Panc1 (cell line): ENCODE measurements at regions not wholly inside any gene's neighbourhood (a gene's known extent, or its start where the extent isn't known, plus 50 kb on each side); places are given as distances from the start of the nearest gene placed in this dataset.
"Not testable (repeated sequence)": the region's sequence is repeated elsewhere in the genome, so short reads cannot be mapped to it uniquely, and the experiment has no call there.

ENCODE experiments used
- ATAC-seq: fragments of 200-7000 bp; cut with Tn5 transposase; 2 replicates; pipeline ENCODE4 v1.9.1; 2020; ENCODE audit warnings: mild to moderate bottlenecking, moderate library complexity
- BruUV-seq: library from RNA; stranded (reverse); fragments of 400-500 nt; replicated peaks from 2 replicates; lab custom pipeline; 2021; lab: Mats Ljungman, UMichigan
- CTCF ChIA-PET: fragments of 300-600 bp; sonication (Branson Sonifier 250); formaldehyde crosslinking; loops from one replicate; lab custom pipeline; 2022; ENCODE audit warnings: antibody characterized with exemption; lab: Charles Lee
- POLR2A ChIA-PET: fragments of 300-600 bp; sonication (Branson Sonifier 250); formaldehyde crosslinking; loops from one replicate; lab custom pipeline; 2022; ENCODE audit warnings: antibody characterized with exemption; lab: Charles Lee
- DNase-seq: peaks from one replicate; pipeline ENCODE4 v3.0.0-alpha.2; 2010; ENCODE audit warnings: low read depth, low spot score
- H3K27ac ChIP-seq: 2 replicates; pipeline ENCODE4 v1.5.1; 2011; ENCODE audit warnings: mild to moderate bottlenecking, low read length, inconsistent platforms
- H3K27me3 ChIP-seq: fragments of 200-500 bp; sonication (Bioruptor generic); 2 replicates; pipeline ENCODE4 v1.6.0; 2014; ENCODE audit warnings: low read length, inconsistent platforms; ENCODE audit not compliant: control insufficient read depth, insufficient read depth
- H3K36me3 ChIP-seq: fragments of 200-500 bp; sonication (Bioruptor generic); 2 replicates; pipeline ENCODE4 v1.5.1; 2014; ENCODE audit warnings: inconsistent platforms, mild to moderate bottlenecking, low read length, moderate library complexity; ENCODE audit not compliant: control insufficient read depth, insufficient read depth
- H3K4me1 ChIP-seq: 2 replicates; pipeline ENCODE4 v1.5.1; 2011; ENCODE audit warnings: inconsistent platforms, mild to moderate bottlenecking, low read length, moderate library complexity; ENCODE audit not compliant: control insufficient read depth, insufficient read depth
- H3K4me3 ChIP-seq, 2 experiments: 2 replicates each; pipeline ENCODE4 v1.5.1; 2011 to 2012; ENCODE audit warnings: low read depth in 2 of 2, low read length in 2 of 2, mild to moderate bottlenecking in 2 of 2, inconsistent platforms in 1 of 2, moderate library complexity in 1 of 2
- H3K9me3 ChIP-seq: fragments of 200-500 bp; sonication (Bioruptor generic); 2 replicates; pipeline ENCODE4 v1.5.1; 2014; ENCODE audit warnings: low read depth, mild to moderate bottlenecking, inconsistent platforms, low read length, moderate library complexity; ENCODE audit not compliant: control insufficient read depth, insufficient read depth
- CTCF ChIP-seq: fragments of 450-650 bp; IDR thresholded peaks from 2 replicates; pipeline ENCODE4 v1.5.1; 2017; ENCODE audit warnings: mild to moderate bottlenecking
- POLR2AphosphoS5 ChIP-seq: IDR thresholded peaks from 2 replicates; pipeline ENCODE4 v1.6.1; 2012; ENCODE audit warnings: mild to moderate bottlenecking, low read depth, low read length, moderate library complexity
- REST ChIP-seq, 2 experiments: IDR thresholded peaks; 2 replicates each; pipeline ENCODE4 v1.6.1; 2011 to 2012; ENCODE audit warnings: low read depth in 2 of 2, control low read depth in 1 of 2, low read length in 1 of 2, mild to moderate bottlenecking in 1 of 2, moderate library complexity in 1 of 2; ENCODE audit not compliant: insufficient read depth in 1 of 2
- SIN3A ChIP-seq: IDR thresholded peaks from 2 replicates; pipeline ENCODE4 v1.6.1; 2012; ENCODE audit warnings: low read depth, mild to moderate bottlenecking, low read length, moderate library complexity, borderline replicate concordance; ENCODE audit not compliant: insufficient read depth
- TCF7L2 ChIP-seq: IDR thresholded peaks from 2 replicates; pipeline ENCODE4 v1.6.1; 2011; ENCODE audit warnings: mild to moderate bottlenecking, low read depth, low read length, inconsistent platforms
- in situ Hi-C: cut with HindIII; loops from 2 replicates; pipeline ENCODE4 v1.10.0; 2016; ENCODE audit warnings: low sequenced_read_pairs, low pct_unique_long_range_greater_than_20kb
- intact Hi-C: fragments of 100-400 bp; cut with micrococcal nuclease; formaldehyde crosslinking; loops from one replicate; pipeline ENCODE4 v1.10.0; 2022; ENCODE audit not compliant: unreplicated experiment

DNA sequence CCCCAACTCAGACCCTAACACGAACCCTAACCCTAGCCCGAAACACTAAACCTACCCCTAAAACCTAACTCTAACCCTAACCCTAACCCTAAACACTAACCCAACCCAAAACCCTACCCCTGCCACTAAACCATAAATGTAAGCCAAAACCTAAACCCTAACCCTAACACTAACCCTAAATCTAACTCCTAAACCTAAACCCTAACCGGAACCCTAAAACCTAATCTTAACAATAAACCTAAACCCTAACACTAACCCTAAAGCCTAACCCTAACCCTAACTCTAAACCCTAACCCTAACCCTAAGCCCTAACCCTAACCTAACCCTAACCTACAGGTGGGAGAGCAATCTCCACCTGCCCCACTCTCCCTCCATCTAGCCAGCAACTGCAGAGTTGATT lies 152.3 kb downstream of the OR4M2 start:
- no peaks in the 10 kb centered on the region for H3K4me1 ChIP-seq
- no peak for ATAC-seq

DNA sequence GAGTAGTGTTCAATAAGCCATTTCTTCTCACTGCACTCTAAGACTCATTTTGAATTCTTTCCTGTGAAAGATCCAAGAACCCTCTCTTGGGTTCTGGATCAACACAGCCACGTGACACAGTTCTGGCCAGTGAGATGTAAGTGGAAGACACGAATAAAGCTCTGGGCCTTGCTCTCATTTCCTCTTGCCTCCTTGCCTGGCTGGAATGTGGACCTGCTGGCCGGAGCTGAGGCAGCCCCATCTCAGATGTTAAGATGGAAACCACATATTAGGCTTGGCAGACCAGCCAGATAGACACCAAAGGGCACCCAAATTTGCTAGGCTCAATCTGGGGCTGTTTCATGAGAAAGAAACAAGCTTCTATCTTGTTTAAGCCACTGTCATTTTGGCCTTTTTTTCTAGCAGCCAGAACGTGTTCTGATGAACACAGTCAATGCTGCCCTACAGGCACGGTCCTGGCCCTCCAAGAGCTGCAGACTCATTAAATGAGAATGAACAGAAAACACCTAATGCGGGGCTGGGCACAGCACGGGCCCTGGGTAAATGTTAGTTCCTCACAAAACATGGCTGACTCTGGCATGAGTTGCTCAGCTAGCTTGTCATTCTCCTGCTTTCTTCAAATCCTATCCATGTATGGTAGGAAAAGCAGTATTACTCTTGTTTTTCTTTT lies 155.1 kb downstream of the OR4M2 start:
- CTCF ChIA-PET: interaction anchor here (0.6 kb wide), 1 partner anchor 12 kb away, joined by 3 read pairs; no protein-coding TSS in a partner anchor
- BruUV-seq, H3K36me3 ChIP-seq, ATAC-seq, POLR2A ChIA-PET, H3K4me1 ChIP-seq, intact Hi-C loops, H3K27me3 ChIP-seq, H3K27ac ChIP-seq, H3K9me3 ChIP-seq, DNase-seq, in situ Hi-C loops, H3K4me3 ChIP-seq: not testable (repeated sequence)

More for the DNA sequence above, 152.3 kb downstream of the OR4M2 start:
- no peak for DNase-seq
- BruUV-seq: no TSS peak
- POLR2A ChIA-PET: no interaction called here
- TF ChIP-seq REST (IDR thresholded peaks at IDR 0.05; ENCODE audit: insufficient read depth in 1 of 2, low read depth in 2 of 2, low read length in 1 of 2) (no peak), SIN3A (no peak), POLR2AphosphoS5 (no peak), TCF7L2 (no peak), CTCF (no peak)
- H3K36me3 ChIP-seq: no peaks in the 10 kb centered on the region
- no peaks in the 10 kb centered on the region for H3K9me3 ChIP-seq
- no peak overlapping the region for H3K27ac ChIP-seq
- intact Hi-C loops (no loop called here), in situ Hi-C loops (no loop called here)
- no peak overlapping the region for H3K4me3 ChIP-seq
- H3K27me3 ChIP-seq: no peaks in the 10 kb centered on the region
- CTCF ChIA-PET: no interaction called here

DNA sequence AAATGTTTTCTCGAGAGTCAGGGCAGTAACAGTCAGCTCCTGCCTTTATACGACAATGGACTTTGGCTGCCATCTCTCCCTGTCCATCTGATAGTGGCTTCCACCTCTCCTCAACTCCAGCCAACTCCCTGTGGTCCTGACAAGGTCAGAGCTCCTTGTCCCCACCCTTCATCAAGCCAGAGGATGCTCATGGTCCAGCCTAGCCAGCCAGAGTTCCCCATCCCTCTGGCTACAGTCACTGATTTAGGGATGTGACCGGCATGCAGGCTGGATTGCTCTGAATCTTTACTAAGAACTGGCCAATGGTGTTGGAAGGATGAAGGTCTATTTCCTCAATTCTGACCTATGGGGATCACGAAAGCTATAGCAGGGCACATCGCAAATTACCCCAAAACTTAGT lies 156.1 kb downstream of the OR4M2 start:
- no peak overlapping the region for H3K27ac ChIP-seq
- no peak for TF ChIP-seq REST (IDR thresholded peaks at IDR 0.05; ENCODE audit: insufficient read depth in 1 of 2, low read depth in 2 of 2, low read length in 1 of 2)
- TF ChIP-seq TCF7L2: no peak
- no peak for TF ChIP-seq POLR2AphosphoS5
- no peaks in the 10 kb centered on the region for H3K4me1 ChIP-seq
- H3K36me3 ChIP-seq: no peaks in the 10 kb centered on the region
- ChIA-PET POLR2A (no interaction called here), CTCF (no interaction called here)
- no peaks in the 10 kb centered on the region for H3K9me3 ChIP-seq
- no peak overlapping the region for H3K4me3 ChIP-seq
- in situ Hi-C loops: no loop called here
- ATAC-seq (no peak), DNase-seq (no peak)
- no TSS peak for BruUV-seq
- H3K27me3 ChIP-seq: no peaks in the 10 kb centered on the region
- intact Hi-C loops: no loop called here
